AG04450 (cell line): ENCODE measurements at regions not wholly inside any gene's neighbourhood (a gene's known extent, or its start where the extent isn't known, plus 50 kb on each side); places are given as distances from the start of the nearest gene placed in this dataset.

Source experiments
- CTCF ChIA-PET: fragments of 300-600, 350-600 bp; formaldehyde crosslinking; extraction: SDS; loops from one replicate; lab custom pipeline; 2022; ENCODE audit warnings: antibody characterized with exemption, inconsistent platforms; lab: Charles Lee
- POLR2A ChIA-PET: fragments of 350-600 bp; formaldehyde crosslinking; extraction: SDS; loops from one replicate; lab custom pipeline; 2021; ENCODE audit warnings: antibody characterized with exemption, inconsistent platforms; lab: Yijun Ruan, JAX
- DNase-seq: peaks from one replicate; pipeline ENCODE4 v3.0.0-alpha.2; 2011; ENCODE audit warnings: low read depth, low spot score
- H3K27ac ChIP-seq: one replicate; pipeline ENCODE4 v1.5.1; 2012; ENCODE audit warnings: low read depth, low read length, control low read depth
- H3K27me3 ChIP-seq: one replicate; pipeline ENCODE4 v1.6.0; 2012; ENCODE audit warnings: low read length; ENCODE audit not compliant: control insufficient read depth, insufficient read depth
- H3K4me3 ChIP-seq: 2 replicates; pipeline ENCODE4 v1.5.1; 2011; ENCODE audit warnings: mild to moderate bottlenecking, low read depth, low read length, control low read depth
- H3K9me3 ChIP-seq: 2 replicates; pipeline ENCODE4 v1.5.1; 2012; ENCODE audit warnings: low read length; ENCODE audit not compliant: control insufficient read depth, insufficient read depth
- TF ChIP-seq, protein P1 (sequence below): IDR thresholded peaks from 2 replicates; pipeline ENCODE4 v1.5.1; 2011; ENCODE audit warnings: low read depth, low read length, control low read depth, inconsistent platforms

DNA sequence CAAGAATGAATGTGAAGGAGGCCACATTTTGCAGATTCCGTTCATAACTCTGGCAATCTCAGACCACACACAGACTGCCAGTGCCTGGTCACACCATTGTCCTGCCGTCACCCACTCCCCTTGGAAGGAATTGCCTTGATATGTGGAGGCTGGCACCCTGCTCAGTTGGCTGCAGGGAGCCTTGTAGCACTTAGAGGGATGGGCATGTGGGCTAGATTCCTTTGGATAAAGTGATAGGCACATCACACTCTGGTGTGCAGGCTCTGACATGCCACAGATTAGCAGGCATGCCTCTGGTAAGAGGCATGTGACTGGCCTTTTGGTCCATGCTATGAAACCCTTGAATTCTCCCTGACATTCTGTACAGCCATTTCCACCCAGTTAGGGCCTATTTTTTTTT is 254.6 kb upstream of the PIK3R1 start:
- Histone ChIP-seq H3K27ac (no peak overlapping the region), H3K27me3 (peaks cover 7% of the 10 kb centered on the region), H3K9me3 (no peaks in the 10 kb centered on the region), H3K4me3 (no peak overlapping the region)
- POLR2A ChIA-PET: no interaction called here
- CTCF ChIA-PET: no interaction called here
- TF ChIP-seq, protein P1, sequence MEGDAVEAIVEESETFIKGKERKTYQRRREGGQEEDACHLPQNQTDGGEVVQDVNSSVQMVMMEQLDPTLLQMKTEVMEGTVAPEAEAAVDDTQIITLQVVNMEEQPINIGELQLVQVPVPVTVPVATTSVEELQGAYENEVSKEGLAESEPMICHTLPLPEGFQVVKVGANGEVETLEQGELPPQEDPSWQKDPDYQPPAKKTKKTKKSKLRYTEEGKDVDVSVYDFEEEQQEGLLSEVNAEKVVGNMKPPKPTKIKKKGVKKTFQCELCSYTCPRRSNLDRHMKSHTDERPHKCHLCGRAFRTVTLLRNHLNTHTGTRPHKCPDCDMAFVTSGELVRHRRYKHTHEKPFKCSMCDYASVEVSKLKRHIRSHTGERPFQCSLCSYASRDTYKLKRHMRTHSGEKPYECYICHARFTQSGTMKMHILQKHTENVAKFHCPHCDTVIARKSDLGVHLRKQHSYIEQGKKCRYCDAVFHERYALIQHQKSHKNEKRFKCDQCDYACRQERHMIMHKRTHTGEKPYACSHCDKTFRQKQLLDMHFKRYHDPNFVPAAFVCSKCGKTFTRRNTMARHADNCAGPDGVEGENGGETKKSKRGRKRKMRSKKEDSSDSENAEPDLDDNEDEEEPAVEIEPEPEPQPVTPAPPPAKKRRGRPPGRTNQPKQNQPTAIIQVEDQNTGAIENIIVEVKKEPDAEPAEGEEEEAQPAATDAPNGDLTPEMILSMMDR: no peak
- no peak for DNase-seq

DNA sequence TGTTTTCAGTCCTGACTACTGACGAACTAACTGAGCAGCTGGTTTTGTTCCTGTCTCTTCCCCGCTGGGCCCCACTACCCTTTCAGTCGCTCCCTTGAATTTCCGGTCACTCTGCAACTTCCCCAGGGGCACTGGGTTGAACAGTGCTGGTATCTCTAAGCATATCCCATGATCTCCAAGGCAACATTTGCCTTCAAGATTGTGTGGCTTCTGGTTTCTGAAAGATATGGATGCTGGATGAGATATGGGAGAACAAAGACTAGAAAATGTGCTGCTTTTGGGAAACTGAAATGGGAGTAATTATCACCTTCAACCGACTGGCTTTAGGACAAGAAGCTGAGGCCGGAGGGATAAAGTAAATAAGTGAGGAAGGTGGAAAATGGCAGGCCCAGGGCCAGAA is 258.2 kb upstream of the PIK3R1 start:
- Histone ChIP-seq H3K4me3 (no peak overlapping the region), H3K27ac (no peak overlapping the region), H3K27me3 (peaks cover 7% of the 10 kb centered on the region), H3K9me3 (no peaks in the 10 kb centered on the region)
- CTCF ChIA-PET: no interaction called here
- DNase-seq: no peak
- TF ChIP-seq, protein P1: no peak
- POLR2A ChIA-PET: no interaction called here

DNA sequence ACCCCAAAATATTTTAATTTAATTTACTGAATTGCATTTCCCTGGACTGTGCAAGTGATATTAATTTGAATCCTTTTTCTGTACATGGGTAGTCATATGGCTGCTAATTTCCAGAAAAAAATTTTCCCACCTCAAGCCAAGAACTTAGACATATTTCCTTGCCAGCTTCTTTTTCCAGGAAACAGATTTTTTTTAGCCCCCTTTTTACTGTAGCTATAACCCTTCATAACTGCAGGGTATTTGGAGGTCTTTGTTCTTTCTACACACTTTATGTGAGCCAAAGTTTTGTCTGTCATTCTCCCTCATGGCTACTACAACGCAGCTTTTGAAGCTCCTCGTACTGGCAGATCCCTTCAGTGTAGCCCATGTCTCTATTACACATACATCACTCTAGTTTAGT is 261.2 kb upstream of the PIK3R1 start:
- H3K27ac ChIP-seq: no peak overlapping the region
- ChIA-PET CTCF (no interaction called here), POLR2A (no interaction called here)
- H3K27me3 ChIP-seq: peaks cover 4% of the 10 kb centered on the region
- TF ChIP-seq, protein P1: no peak
- DNase-seq: no peak
- H3K9me3 ChIP-seq: no peaks in the 10 kb centered on the region
- H3K4me3 ChIP-seq: no peak overlapping the region

DNA sequence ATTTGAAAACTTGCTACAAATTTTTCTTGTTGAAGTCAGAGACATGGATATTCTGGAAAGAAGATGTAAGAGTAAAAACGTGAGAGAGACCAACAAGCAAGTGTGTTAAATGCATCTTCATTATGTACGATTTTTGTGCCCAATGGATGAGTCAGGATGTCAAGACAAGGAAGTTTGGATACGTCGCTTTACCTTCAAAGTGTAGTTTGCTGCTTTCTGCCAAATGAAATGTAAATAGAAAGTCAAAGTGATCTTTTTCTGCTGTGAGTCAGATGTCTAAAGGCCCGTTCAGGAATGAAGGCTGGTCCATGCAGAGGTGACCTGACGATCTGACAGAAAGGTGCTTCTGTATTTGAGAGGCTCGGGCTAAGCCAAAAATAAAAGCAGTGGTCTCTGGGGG is 273.1 kb upstream of the PIK3R1 start:
- POLR2A ChIA-PET: no interaction called here
- Histone ChIP-seq H3K4me3 (no peak overlapping the region), H3K27me3 (peaks cover 3% of the 10 kb centered on the region), H3K27ac (no peak overlapping the region), H3K9me3 (no peaks in the 10 kb centered on the region)
- CTCF ChIA-PET: no interaction called here
- no peak for DNase-seq
- TF ChIP-seq, protein P1: no peak

DNA sequence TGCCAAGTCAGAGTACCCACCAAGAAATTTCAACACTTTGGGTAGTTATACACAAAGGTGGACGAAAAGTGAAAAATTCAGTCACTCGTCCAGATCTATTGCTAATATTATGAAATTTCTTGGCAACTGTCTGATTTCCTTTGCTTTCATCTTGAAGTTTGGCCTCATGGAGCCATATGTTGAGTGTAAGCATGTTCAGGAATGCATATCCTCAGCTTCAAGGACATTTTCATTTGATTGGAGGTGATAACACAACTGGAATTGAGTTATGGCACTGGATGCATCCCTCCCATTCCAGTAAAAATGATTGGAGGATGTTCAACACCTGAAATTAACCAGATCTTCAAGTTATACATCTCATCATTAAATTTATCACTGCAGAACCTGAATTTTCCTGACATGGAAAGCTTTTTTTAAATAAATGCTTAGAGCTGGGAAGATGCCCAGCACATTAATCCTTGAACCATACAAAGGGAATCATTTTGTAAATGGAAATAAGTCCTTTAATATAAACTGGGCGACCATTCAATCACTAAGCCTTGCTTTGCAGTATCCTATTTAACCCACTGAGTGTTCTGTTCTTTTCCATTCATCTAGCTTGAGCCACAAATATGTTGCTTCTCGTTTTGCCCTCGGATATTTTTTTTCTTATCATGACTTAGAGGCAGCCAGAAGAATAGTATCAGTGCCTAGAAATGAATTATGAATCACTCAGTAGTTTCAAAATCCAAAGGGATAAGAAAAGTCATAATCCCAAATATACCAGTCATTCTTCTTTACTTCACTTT is 273.7 kb upstream of the PIK3R1 start:
- no peak for DNase-seq
- no peak overlapping the region for H3K4me3 ChIP-seq
- ChIA-PET POLR2A (no interaction called here), CTCF (no interaction called here)
- no peak overlapping the region for H3K27ac ChIP-seq
- TF ChIP-seq, protein P1: no peak
- no peaks in the 10 kb centered on the region for H3K9me3 ChIP-seq
- H3K27me3 ChIP-seq: peaks cover 3% of the 10 kb centered on the region
